ENCODE measurements at regions not wholly inside any gene's neighbourhood (a gene's known extent, or its start where the extent isn't known, plus 50 kb on each side); places are given as distances from the start of the nearest gene placed in this dataset.

GRCh38 chr2:118710481-118710880 is 137.0 kb downstream of the EN1 start:
- H3K9ac ChIP-seq (ENCODE audit: low read length): no peak overlapping the region
- TF ChIP-seq CTCF (IDR thresholded peaks at IDR 0.05; ENCODE audit: low read length): no peak
- TF ChIP-seq EZH2 (IDR thresholded peaks at IDR 0.05; ENCODE audit: borderline replicate concordance, low read length): no peak
- no peaks in the 10 kb centered on the region for H3K9me2 ChIP-seq (ENCODE audit: low read depth, low read length)
- no peaks in the 10 kb centered on the region for H3K4me1 ChIP-seq (ENCODE audit: insufficient read depth, low read length, severe bottlenecking)
- H3K27ac ChIP-seq (ENCODE audit: low read depth, low read length, poor library complexity, severe bottlenecking): no peak overlapping the region
- H3K27me3 ChIP-seq (ENCODE audit: insufficient read depth, low read length): no peaks in the 10 kb centered on the region
- H3K9me3 ChIP-seq (ENCODE audit: low read length): no peaks in the 10 kb centered on the region
- H3K79me2 ChIP-seq (ENCODE audit: insufficient read depth, low read length): no peaks in the 10 kb centered on the region
- H3F3A ChIP-seq (ENCODE audit: insufficient read depth, low read length): no peaks in the 10 kb centered on the region
- no peak overlapping the region for H3K4me3 ChIP-seq (ENCODE audit: low read depth, low read length, poor library complexity, severe bottlenecking)
- H3K4me2 ChIP-seq (ENCODE audit: low read length): no peak overlapping the region
- H2AFZ ChIP-seq (ENCODE audit: low read length): no peak overlapping the region
- H4K20me1 ChIP-seq (ENCODE audit: insufficient read depth, low read length): no peaks in the 10 kb centered on the region
- H3K36me3 ChIP-seq (ENCODE audit: insufficient read depth, low read length): no peaks in the 10 kb centered on the region

GRCh38 chr2:118709786-118710185 is 137.7 kb downstream of the EN1 start:
- Histone ChIP-seq H3K27me3 (ENCODE audit: insufficient read depth, low read length) (no peaks in the 10 kb centered on the region), H4K20me1 (ENCODE audit: insufficient read depth, low read length) (no peaks in the 10 kb centered on the region)

GRCh38 chr2:118706844-118707243 is 140.6 kb downstream of the EN1 start:
- Histone ChIP-seq H3K79me2 (ENCODE audit: insufficient read depth, low read length) (no peaks in the 10 kb centered on the region), H4K20me1 (ENCODE audit: insufficient read depth, low read length) (no peaks in the 10 kb centered on the region), H3K36me3 (ENCODE audit: insufficient read depth, low read length) (no peaks in the 10 kb centered on the region), H3K9me2 (ENCODE audit: low read depth, low read length) (no peaks in the 10 kb centered on the region), H2AFZ (ENCODE audit: low read length) (no peak overlapping the region), H3K9ac (ENCODE audit: low read length) (no peak overlapping the region), H3K4me1 (ENCODE audit: insufficient read depth, low read length, severe bottlenecking) (no peaks in the 10 kb centered on the region), H3K4me2 (ENCODE audit: low read length) (no peak overlapping the region), H3K27me3 (ENCODE audit: insufficient read depth, low read length) (no peaks in the 10 kb centered on the region), H3K27ac (ENCODE audit: low read depth, low read length, poor library complexity, severe bottlenecking) (no peak overlapping the region), H3K4me3 (ENCODE audit: low read depth, low read length, poor library complexity, severe bottlenecking) (no peak overlapping the region), H3K9me3 (ENCODE audit: low read length) (no peaks in the 10 kb centered on the region), H3F3A (ENCODE audit: insufficient read depth, low read length) (no peaks in the 10 kb centered on the region)
- TF ChIP-seq EZH2 (IDR thresholded peaks at IDR 0.05; ENCODE audit: borderline replicate concordance, low read length): no peak
- TF ChIP-seq CTCF (IDR thresholded peaks at IDR 0.05; ENCODE audit: low read length): no peak

More at GRCh38 chr2:118709786-118710185, 137.7 kb downstream of the EN1 start:
- Histone ChIP-seq H3K27ac (ENCODE audit: low read depth, low read length, poor library complexity, severe bottlenecking) (no peak overlapping the region), H3F3A (ENCODE audit: insufficient read depth, low read length) (no peaks in the 10 kb centered on the region), H3K4me3 (ENCODE audit: low read depth, low read length, poor library complexity, severe bottlenecking) (no peak overlapping the region), H3K4me2 (ENCODE audit: low read length) (no peak overlapping the region), H3K4me1 (ENCODE audit: insufficient read depth, low read length, severe bottlenecking) (no peaks in the 10 kb centered on the region), H3K9ac (ENCODE audit: low read length) (no peak overlapping the region), H3K9me2 (ENCODE audit: low read depth, low read length) (no peaks in the 10 kb centered on the region), H3K79me2 (ENCODE audit: insufficient read depth, low read length) (no peaks in the 10 kb centered on the region), H3K36me3 (ENCODE audit: insufficient read depth, low read length) (no peaks in the 10 kb centered on the region), H2AFZ (ENCODE audit: low read length) (no peak overlapping the region), H3K9me3 (ENCODE audit: low read length) (no peaks in the 10 kb centered on the region)
- TF ChIP-seq EZH2 (IDR thresholded peaks at IDR 0.05; ENCODE audit: borderline replicate concordance, low read length) (no peak), CTCF (IDR thresholded peaks at IDR 0.05; ENCODE audit: low read length) (no peak)
